B cell (primary cell): ENCODE measurements at regions not wholly inside any gene's neighbourhood (a gene's known extent, or its start where the extent isn't known, plus 50 kb on each side); places are given as distances from the start of the nearest gene placed in this dataset.

ENCODE experiments used
- ATAC-seq: fragments of 200-7000 bp; cut with Tn5 transposase; one replicate; pipeline ENCODE4 v1.10.0; 2021; ENCODE audit warnings: low read depth, mild to moderate bottlenecking, moderate number of reproducible peaks, moderate library complexity
- CTCF ChIA-PET: fragments of 350-600 bp; sonication (Branson Sonifier 250); formaldehyde crosslinking; loops from one replicate; lab custom pipeline; 2021; ENCODE audit warnings: antibody characterized with exemption, inconsistent platforms; lab: Charles Lee
- POLR2A ChIA-PET: fragments of 350-600 bp; sonication (Branson Sonifier 250); formaldehyde crosslinking; loops from one replicate; lab custom pipeline; 2021; ENCODE audit warnings: antibody characterized with exemption; lab: Charles Lee
- DNase-seq: peaks from one replicate; pipeline ENCODE4 v3.0.0; 2013
- H2AFZ ChIP-seq: 2 replicates; pipeline ENCODE4 v1.6.1; 2012; ENCODE audit warnings: mild to moderate bottlenecking, low read depth, low read length; ENCODE audit not compliant: insufficient read depth, poor library complexity, severe bottlenecking
- H3K27ac ChIP-seq, 2 donors: 1 replicate in 1 of 2; 2 replicates in 1 of 2; pipeline ENCODE4 v1.5.1; 2012 to 2013; ENCODE audit warnings: low read length in 2 of 2, mild to moderate bottlenecking in 2 of 2, moderate library complexity in 1 of 2
- H3K27me3 ChIP-seq, 4 experiments: fragments of 200-600 bp in 1 of 4; sonication (generic) in 1 of 4; replicated peaks in 1 of 4; 1 replicate in 2 of 4; 2 replicates in 2 of 4; pipeline versions ENCODE4 v1.6.1 to v1.7.0; 2013 to 2016; ENCODE audit warnings: low read length in 3 of 4, mild to moderate bottlenecking in 2 of 4, mixed read lengths in 1 of 4, moderate library complexity in 1 of 4; ENCODE audit not compliant: insufficient read depth in 4 of 4, control insufficient read depth in 3 of 4; ENCODE audit errors: control extremely low read depth in 1 of 4
- H3K36me3 ChIP-seq, 2 experiments: replicated peaks in 1 of 2; 1 replicate in 1 of 2; 2 replicates in 1 of 2; pipeline versions ENCODE4 v1.6.1 to v1.7.1; 2013; ENCODE audit warnings: low read length in 1 of 2; ENCODE audit not compliant: insufficient read depth in 2 of 2, control insufficient read depth in 1 of 2; ENCODE audit errors: control extremely low read depth in 1 of 2, extremely low read depth in 1 of 2
- H3K4me1 ChIP-seq, 2 donors: fragments of 200-600 bp in 1 of 2; sonication (generic) in 1 of 2; 1 replicate in 1 of 2; 2 replicates in 1 of 2; pipeline versions ENCODE4 v1.5.1 to v1.6.1; 2013 to 2017; ENCODE audit warnings: low read length in 2 of 2; ENCODE audit not compliant: control insufficient read depth in 2 of 2, insufficient read depth in 2 of 2
- H3K4me2 ChIP-seq: replicated peaks from 2 replicates; pipeline ENCODE3; 2012; ENCODE audit warnings: mild to moderate bottlenecking, low read depth, low read length; ENCODE audit not compliant: poor library complexity, severe bottlenecking
- H3K4me3 ChIP-seq, 5 experiments: fragments of 200-600 bp in 1 of 5; sonication (generic) in 1 of 5; 1 replicate in 3 of 5; 2 replicates in 2 of 5; pipeline versions ENCODE4 v1.5.1 to v1.7.0; 2011 to 2016; ENCODE audit warnings: low read length in 4 of 5, mild to moderate bottlenecking in 4 of 5, low read depth in 2 of 5, control low read depth in 1 of 5, moderate library complexity in 1 of 5; ENCODE audit not compliant: insufficient read depth in 1 of 5; ENCODE audit errors: control extremely low read depth in 1 of 5, extremely low read depth in 1 of 5
- H3K79me2 ChIP-seq: fragments of 200-600 bp; sonication (generic); one replicate; pipeline ENCODE4 v1.6.0; 2016; ENCODE audit warnings: low read length; ENCODE audit not compliant: control insufficient read depth, insufficient read depth
- H3K9ac ChIP-seq: fragments of 200-600 bp; sonication (generic); 2 replicates; pipeline ENCODE4 v1.6.1; 2017; ENCODE audit warnings: mild to moderate bottlenecking, low read length, moderate library complexity
- H3K9me3 ChIP-seq, 3 donors: one replicate each; pipeline versions ENCODE4 v1.6.1 to v1.7.1; 2013; ENCODE audit warnings: low read length in 2 of 3; ENCODE audit not compliant: control insufficient read depth in 2 of 3, insufficient read depth in 1 of 3; ENCODE audit errors: control extremely low read depth in 1 of 3
- H4K20me1 ChIP-seq: 2 replicates; pipeline ENCODE4 v1.6.0; 2012; ENCODE audit warnings: mild to moderate bottlenecking, low read length; ENCODE audit not compliant: insufficient read depth, control insufficient read depth, poor library complexity, severe bottlenecking
- H3K27ac Mint-ChIP-seq: one replicate; pipeline ENCODE4 v1.8.0; 2021; ENCODE audit warnings: mixed read lengths
- H3K27me3 Mint-ChIP-seq: one replicate; pipeline ENCODE4 v1.8.0; 2021; ENCODE audit warnings: mixed read lengths
- H3K4me1 Mint-ChIP-seq: one replicate; pipeline ENCODE4 v1.8.0; 2021; ENCODE audit warnings: mixed read lengths
- H3K4me3 Mint-ChIP-seq: one replicate; pipeline ENCODE4 v1.8.0; 2021; ENCODE audit warnings: mixed read lengths
- H3K9me3 Mint-ChIP-seq: one replicate; pipeline ENCODE4 v1.8.0; 2022; ENCODE audit warnings: mixed read lengths; ENCODE audit not compliant: insufficient read depth
- EZH2 ChIP-seq: IDR thresholded peaks from 2 replicates; pipeline ENCODE4 v1.6.1; 2012; ENCODE audit warnings: borderline replicate concordance, low read depth, mild to moderate bottlenecking, moderate library complexity, low read length; ENCODE audit not compliant: insufficient read depth, poor library complexity, severe bottlenecking
- WGBS: methylation state at CpG from one replicate; pipeline ENCODE4 v1.1.5; 2013; ENCODE audit warnings: missing lambda C conversion rate; ENCODE audit not compliant: insufficient coverage; 5-methylcytosine and 5-hydroxymethylcytosine counted together
- intact Hi-C: fragments of 100-400 bp; cut with micrococcal nuclease; formaldehyde crosslinking; loops from one replicate; pipeline ENCODE4 v1.10.0; 2022
- TF ChIP-seq, protein P1 (sequence below): fragments of 200-600 bp; IDR thresholded peaks from one replicate; pipeline ENCODE4 v1.8.0; 2022; ENCODE audit warnings: antibody characterized with exemption, mild to moderate bottlenecking

DNA sequence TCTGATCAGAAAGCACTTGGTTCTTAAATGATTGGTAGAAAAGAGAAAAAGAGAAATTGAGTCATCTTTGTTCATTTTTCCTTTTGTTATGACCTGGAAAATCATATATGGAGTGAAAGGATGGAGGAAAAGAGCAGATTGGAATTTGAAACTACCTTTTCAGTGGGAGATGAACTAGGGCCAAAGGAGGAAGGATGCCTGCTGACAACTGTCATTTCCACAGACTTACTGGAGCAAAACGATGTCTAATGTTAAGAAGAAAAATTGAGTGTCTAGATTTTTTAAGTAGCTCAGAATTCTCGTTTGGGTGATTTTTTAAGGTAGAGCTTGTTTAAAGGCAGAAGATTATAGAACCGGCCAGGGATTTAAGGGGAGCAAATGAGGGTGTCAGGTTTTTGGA lies 144.6 kb upstream of the KCNIP4 start:
- H3K4me1 ChIP-seq, result no peaks in the 10 kb centered on the region
- H3K27ac ChIP-seq, result no peak overlapping the region
- no peaks in the 10 kb centered on the region for H4K20me1 ChIP-seq
- H3K27me3 ChIP-seq, result no peaks in the 10 kb centered on the region
- no peak overlapping the region for H2AFZ ChIP-seq
- DNase-seq, result no peak
- Mint-ChIP-seq H3K27me3 (no peaks in the 10 kb centered on the region), H3K27ac (no peak overlapping the region), H3K4me1 (no peaks in the 10 kb centered on the region), H3K9me3 (no peaks in the 10 kb centered on the region), H3K4me3 (no peak overlapping the region)
- no peak for ATAC-seq
- ChIA-PET POLR2A (no interaction called here), CTCF (no interaction called here)
- H3K36me3 ChIP-seq, result no peaks in the 10 kb centered on the region
- no peak overlapping the region for H3K9ac ChIP-seq
- WGBS, result 83% methylated on average over 3 of the region's 3 CpGs
- no peaks in the 10 kb centered on the region for H3K9me3 ChIP-seq
- H3K4me2 ChIP-seq, result no peak overlapping the region
- H3K4me3 ChIP-seq, result no peak overlapping the region
- TF ChIP-seq, protein P1, sequence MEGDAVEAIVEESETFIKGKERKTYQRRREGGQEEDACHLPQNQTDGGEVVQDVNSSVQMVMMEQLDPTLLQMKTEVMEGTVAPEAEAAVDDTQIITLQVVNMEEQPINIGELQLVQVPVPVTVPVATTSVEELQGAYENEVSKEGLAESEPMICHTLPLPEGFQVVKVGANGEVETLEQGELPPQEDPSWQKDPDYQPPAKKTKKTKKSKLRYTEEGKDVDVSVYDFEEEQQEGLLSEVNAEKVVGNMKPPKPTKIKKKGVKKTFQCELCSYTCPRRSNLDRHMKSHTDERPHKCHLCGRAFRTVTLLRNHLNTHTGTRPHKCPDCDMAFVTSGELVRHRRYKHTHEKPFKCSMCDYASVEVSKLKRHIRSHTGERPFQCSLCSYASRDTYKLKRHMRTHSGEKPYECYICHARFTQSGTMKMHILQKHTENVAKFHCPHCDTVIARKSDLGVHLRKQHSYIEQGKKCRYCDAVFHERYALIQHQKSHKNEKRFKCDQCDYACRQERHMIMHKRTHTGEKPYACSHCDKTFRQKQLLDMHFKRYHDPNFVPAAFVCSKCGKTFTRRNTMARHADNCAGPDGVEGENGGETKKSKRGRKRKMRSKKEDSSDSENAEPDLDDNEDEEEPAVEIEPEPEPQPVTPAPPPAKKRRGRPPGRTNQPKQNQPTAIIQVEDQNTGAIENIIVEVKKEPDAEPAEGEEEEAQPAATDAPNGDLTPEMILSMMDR, result no peak
- TF ChIP-seq EZH2, result no peak
- intact Hi-C loops, result no loop called here
- no peaks in the 10 kb centered on the region for H3K79me2 ChIP-seq

DNA sequence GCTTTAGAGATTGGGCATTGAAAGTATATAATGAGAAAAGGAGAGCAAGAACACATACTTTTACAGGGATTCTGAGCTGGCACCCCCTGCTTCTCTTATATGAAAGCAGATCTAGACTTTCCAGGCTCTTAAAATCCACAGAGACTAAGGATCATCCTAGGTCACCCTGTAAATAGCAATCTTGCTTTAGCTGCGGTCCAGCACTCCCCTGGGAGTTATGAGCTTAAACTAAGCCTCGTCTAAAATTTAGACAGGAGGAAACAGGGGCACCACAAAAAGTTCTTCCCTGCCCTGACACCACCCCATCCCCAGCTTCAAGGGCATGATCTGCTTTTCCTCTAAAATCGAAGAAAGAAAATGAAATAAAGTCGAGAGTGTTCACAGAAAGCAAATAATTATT lies 143.3 kb upstream of the KCNIP4 start:
- ChIA-PET CTCF (no interaction called here), POLR2A (no interaction called here)
- H3K27ac Mint-ChIP-seq, result no peak overlapping the region
- Histone ChIP-seq H3K9me3 (peaks cover 0 to 5% (median 0%) of the 10 kb centered on the region in 3 donors), H3K27ac (no peak overlapping the region), H3K27me3 (no peaks in the 10 kb centered on the region), H4K20me1 (no peaks in the 10 kb centered on the region), H3K9ac (no peak overlapping the region), H3K79me2 (no peaks in the 10 kb centered on the region), H3K4me2 (no peak overlapping the region), H3K4me1 (no peaks in the 10 kb centered on the region), H3K36me3 (no peaks in the 10 kb centered on the region), H2AFZ (no peak overlapping the region), H3K4me3 (no peak overlapping the region)
- 47% methylated on average over 2 of the region's 4 CpGs for WGBS
- TF ChIP-seq, protein P1, result no peak
- no peak for TF ChIP-seq EZH2
- H3K9me3 Mint-ChIP-seq, result no peaks in the 10 kb centered on the region
- ATAC-seq (no peak), DNase-seq (no peak)
- intact Hi-C loops, result no loop called here
- no peak overlapping the region for H3K4me3 Mint-ChIP-seq
- no peaks in the 10 kb centered on the region for H3K4me1 Mint-ChIP-seq
- no peaks in the 10 kb centered on the region for H3K27me3 Mint-ChIP-seq
